ENCODE measurements at regions not wholly inside any gene's neighbourhood (a gene's known extent, or its start where the extent isn't known, plus 50 kb on each side); places are given as distances from the start of the nearest gene placed in this dataset.
"Not testable (repeated sequence)": the region's sequence is repeated elsewhere in the genome, so short reads cannot be mapped to it uniquely, and the experiment has no call there.

GRCh38 chr1:110260194-110260593, 50.1 kb downstream of the KCNC4 start:
- no peak for DNase-seq

GRCh38 chr1:110262296-110262695, 52.2 kb downstream of the KCNC4 start:
- DNase-seq, result no peak

- peak; percentile 34 for DNase-seq
These were observed 52.9 kb downstream of the KCNC4 start for GRCh38 chr1:110262846-110263631.

GRCh38 chr1:110264430-110264829, 54.3 kb downstream of the KCNC4 start:
- no peak for DNase-seq

- no peak for DNase-seq
These were observed 55.1 kb downstream of the KCNC4 start for GRCh38 chr1:110265186-110265585.

GRCh38 chr1:110266834-110267233, 56.7 kb downstream of the KCNC4 start:
- DNase-seq, result no peak

- no peak for DNase-seq
These were observed 57.1 kb downstream of the KCNC4 start for GRCh38 chr1:110267260-110267659.

- DNase-seq, result no peak
These were observed 61.9 kb downstream of the KCNC4 start for GRCh38 chr1:110272045-110272444.

GRCh38 chr1:110273832-110274231, 63.7 kb downstream of the KCNC4 start:
- DNase-seq, result not testable (repeated sequence)

- peak; percentile 4 for DNase-seq
These were observed 59.1 kb upstream of the RBM15 start for GRCh38 chr1:110280126-110280525.

- DNase-seq, result no peak
These were observed 58.4 kb upstream of the RBM15 start for GRCh38 chr1:110280804-110281203.

GRCh38 chr1:110281363-110282290, 57.5 kb upstream of the RBM15 start:
- peak; percentile 16 for DNase-seq

GRCh38 chr1:110282395-110282794, 56.8 kb upstream of the RBM15 start:
- no peak for DNase-seq

GRCh38 chr1:110283677-110284076, 55.5 kb upstream of the RBM15 start:
- DNase-seq, result no peak

- no peak for DNase-seq
These were observed 53.9 kb upstream of the RBM15 start for GRCh38 chr1:110285316-110285715.

GRCh38 chr1:110286564-110286963, 52.6 kb upstream of the RBM15 start:
- no peak for DNase-seq

- no peak for DNase-seq
These were observed 51.1 kb upstream of the RBM15 start for GRCh38 chr1:110288111-110288510.
